Vagina (tissue), 2 donors: ENCODE measurements at regions not wholly inside any gene's neighbourhood (a gene's known extent, or its start where the extent isn't known, plus 50 kb on each side); places are given as distances from the start of the nearest gene placed in this dataset.

Experiments
- POLR2A ChIP-seq, 2 donors: fragments of 450-650 bp; IDR thresholded peaks; one replicate each; pipeline ENCODE4 v1.6.1; 2017; ENCODE audit warnings: antibody characterized with exemption in 2 of 2, mild to moderate bottlenecking in 2 of 2, moderate library complexity in 2 of 2
- POLR2AphosphoS5 ChIP-seq, 2 donors: sonication (generic); formaldehyde crosslinking; IDR thresholded peaks; one replicate each; pipeline ENCODE4 v1.9.0; 2017; ENCODE audit warnings: antibody characterized with exemption in 2 of 2, mild to moderate bottlenecking in 2 of 2, low read depth in 1 of 2; ENCODE audit not compliant: insufficient read depth in 1 of 2
- TF ChIP-seq, protein P1 (sequence below), 3 experiments: fragments of 450-650 bp in 2 of 3; fragments of 200-600 bp in 1 of 3; sonication (generic) in 1 of 3; IDR thresholded peaks; one replicate each; pipeline ENCODE4 v1.5.1; 2017 to 2019; ENCODE audit warnings: antibody characterized with exemption in 3 of 3, mild to moderate bottlenecking in 2 of 3, moderate library complexity in 2 of 3

DNA sequence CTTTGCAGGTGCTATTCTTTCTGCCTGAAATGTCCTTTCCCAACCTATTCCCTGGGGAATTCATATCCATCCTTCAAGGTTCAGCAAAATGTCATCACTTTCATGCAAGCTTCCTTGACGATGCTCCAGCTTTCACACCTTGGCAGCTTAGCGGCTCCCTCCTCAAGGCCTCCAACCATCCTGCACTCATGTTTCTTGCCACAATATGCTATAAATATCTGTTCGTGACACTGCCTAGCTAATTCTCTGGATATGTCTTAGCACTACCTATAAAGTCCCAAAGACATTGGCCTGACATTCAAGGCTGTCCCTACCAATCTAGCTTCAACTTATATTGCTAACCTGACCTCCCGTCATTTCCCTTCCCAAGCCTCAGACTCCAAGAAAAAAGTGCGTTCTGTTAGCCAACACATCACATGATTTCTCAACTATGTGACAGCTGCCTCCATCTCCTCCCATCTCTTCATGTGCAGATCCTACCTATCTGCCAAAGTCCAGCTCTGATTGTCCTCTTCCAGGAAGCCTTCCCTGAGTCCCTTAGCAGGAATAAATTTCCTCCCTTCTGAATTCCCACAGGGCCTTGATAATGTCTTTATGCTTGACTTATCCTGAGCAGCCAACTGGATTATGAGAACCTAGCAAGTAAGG lies 359.9 kb upstream of the F9 start:
- TF ChIP-seq POLR2AphosphoS5 (IDR thresholded peaks at IDR 0.05; ENCODE audit: insufficient read depth in 1 of 2, low read depth in 1 of 2) (no peak), POLR2A (IDR thresholded peaks at IDR 0.05) (no peak)
- TF ChIP-seq, protein P1, sequence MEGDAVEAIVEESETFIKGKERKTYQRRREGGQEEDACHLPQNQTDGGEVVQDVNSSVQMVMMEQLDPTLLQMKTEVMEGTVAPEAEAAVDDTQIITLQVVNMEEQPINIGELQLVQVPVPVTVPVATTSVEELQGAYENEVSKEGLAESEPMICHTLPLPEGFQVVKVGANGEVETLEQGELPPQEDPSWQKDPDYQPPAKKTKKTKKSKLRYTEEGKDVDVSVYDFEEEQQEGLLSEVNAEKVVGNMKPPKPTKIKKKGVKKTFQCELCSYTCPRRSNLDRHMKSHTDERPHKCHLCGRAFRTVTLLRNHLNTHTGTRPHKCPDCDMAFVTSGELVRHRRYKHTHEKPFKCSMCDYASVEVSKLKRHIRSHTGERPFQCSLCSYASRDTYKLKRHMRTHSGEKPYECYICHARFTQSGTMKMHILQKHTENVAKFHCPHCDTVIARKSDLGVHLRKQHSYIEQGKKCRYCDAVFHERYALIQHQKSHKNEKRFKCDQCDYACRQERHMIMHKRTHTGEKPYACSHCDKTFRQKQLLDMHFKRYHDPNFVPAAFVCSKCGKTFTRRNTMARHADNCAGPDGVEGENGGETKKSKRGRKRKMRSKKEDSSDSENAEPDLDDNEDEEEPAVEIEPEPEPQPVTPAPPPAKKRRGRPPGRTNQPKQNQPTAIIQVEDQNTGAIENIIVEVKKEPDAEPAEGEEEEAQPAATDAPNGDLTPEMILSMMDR (IDR thresholded peaks at IDR 0.05), result no peak
